ENCODE measurements at regions not wholly inside any gene's neighbourhood (a gene's known extent, or its start where the extent isn't known, plus 50 kb on each side); places are given as distances from the start of the nearest gene placed in this dataset.

DNA sequence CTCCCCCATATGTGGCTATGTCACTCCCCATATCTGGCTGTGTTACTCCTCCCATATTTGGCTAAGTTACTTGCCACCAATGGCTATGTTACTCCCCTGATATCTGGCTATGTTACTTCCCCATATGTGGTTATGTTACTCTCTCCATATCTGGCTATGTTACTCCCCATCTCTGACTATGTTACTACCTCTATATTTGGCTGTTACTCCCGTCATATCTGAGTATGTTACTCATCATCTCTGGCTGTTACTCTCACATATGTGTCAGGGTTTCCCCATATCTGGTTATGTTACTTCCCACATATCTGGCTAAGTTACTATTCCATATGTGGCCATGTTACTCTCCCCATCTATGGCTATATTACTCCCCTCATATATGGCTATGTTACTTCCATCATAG is 50.3 kb upstream of the MAP10 start:
- no peaks in the 10 kb centered on the region for H3K4me1 ChIP-seq (ENCODE audit: control insufficient read depth in 1 of 2, low read depth in 2 of 2)
- H3K36me3 ChIP-seq: no peaks in the 10 kb centered on the region
- H3K4me3 ChIP-seq: no peak overlapping the region
- peaks cover under 1% of the 10 kb centered on the region for H3K9me3 ChIP-seq
- H3K27me3 ChIP-seq (replicated peaks; ENCODE audit: insufficient read depth): no peaks in the 10 kb centered on the region
- TF ChIP-seq, protein P1, sequence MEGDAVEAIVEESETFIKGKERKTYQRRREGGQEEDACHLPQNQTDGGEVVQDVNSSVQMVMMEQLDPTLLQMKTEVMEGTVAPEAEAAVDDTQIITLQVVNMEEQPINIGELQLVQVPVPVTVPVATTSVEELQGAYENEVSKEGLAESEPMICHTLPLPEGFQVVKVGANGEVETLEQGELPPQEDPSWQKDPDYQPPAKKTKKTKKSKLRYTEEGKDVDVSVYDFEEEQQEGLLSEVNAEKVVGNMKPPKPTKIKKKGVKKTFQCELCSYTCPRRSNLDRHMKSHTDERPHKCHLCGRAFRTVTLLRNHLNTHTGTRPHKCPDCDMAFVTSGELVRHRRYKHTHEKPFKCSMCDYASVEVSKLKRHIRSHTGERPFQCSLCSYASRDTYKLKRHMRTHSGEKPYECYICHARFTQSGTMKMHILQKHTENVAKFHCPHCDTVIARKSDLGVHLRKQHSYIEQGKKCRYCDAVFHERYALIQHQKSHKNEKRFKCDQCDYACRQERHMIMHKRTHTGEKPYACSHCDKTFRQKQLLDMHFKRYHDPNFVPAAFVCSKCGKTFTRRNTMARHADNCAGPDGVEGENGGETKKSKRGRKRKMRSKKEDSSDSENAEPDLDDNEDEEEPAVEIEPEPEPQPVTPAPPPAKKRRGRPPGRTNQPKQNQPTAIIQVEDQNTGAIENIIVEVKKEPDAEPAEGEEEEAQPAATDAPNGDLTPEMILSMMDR (IDR thresholded peaks at IDR 0.05): no peak
- no peak overlapping the region for H3K27ac ChIP-seq
- DNase-seq (ENCODE audit: low spot score) (no peak), ATAC-seq (ENCODE audit: insufficient number of reproducible peaks, low FRiP score, low read depth) (no peak)
